Neuron (in vitro differentiated cells): ENCODE measurements at regions not wholly inside any gene's neighbourhood (a gene's known extent, or its start where the extent isn't known, plus 50 kb on each side); places are given as distances from the start of the nearest gene placed in this dataset.

Experiments used
- H2AFZ ChIP-seq: one replicate; pipeline ENCODE4 v1.6.1; 2013; ENCODE audit warnings: low read depth, mild to moderate bottlenecking, inconsistent platforms, low read length, moderate library complexity
- H3K27me3 ChIP-seq: one replicate; pipeline ENCODE4 v1.6.1; 2013; ENCODE audit warnings: low read length; ENCODE audit not compliant: insufficient read depth
- H3K36me3 ChIP-seq: one replicate; pipeline ENCODE4 v1.6.1; 2013; ENCODE audit warnings: low read length; ENCODE audit not compliant: insufficient read depth
- H3K4me1 ChIP-seq: one replicate; pipeline ENCODE4 v1.6.1; 2013; ENCODE audit warnings: low read length; ENCODE audit not compliant: insufficient read depth
- H3K4me3 ChIP-seq: 2 replicates; pipeline ENCODE4 v1.5.1; 2013; ENCODE audit warnings: mild to moderate bottlenecking, low read length, moderate library complexity
- H3K9me3 ChIP-seq: one replicate; pipeline ENCODE4 v1.6.1; 2013; ENCODE audit warnings: low read length

DNA sequence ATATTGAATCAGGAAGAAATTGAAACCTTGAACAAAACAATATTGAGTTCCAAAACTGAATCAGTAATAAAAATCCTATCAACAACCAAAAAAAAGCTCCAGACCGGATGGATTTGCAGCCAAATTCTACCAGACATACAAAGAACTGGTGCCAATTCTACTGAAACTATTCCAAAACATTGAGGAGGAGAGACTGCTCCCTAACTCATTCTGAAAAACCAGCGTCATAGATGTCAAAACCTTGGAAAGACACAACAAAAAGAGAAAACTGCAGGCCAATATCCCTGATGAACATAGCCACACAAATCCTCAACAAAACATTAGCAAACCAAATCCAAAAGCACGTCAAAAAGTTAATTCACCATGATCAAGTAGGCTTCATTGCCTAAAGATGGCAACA, 353.8 kb downstream of the TMEM135 start:
- no peaks in the 10 kb centered on the region for H3K9me3 ChIP-seq
- no peaks in the 10 kb centered on the region for H3K27me3 ChIP-seq
- no peaks in the 10 kb centered on the region for H3K36me3 ChIP-seq
- H3K4me3 ChIP-seq = no peak overlapping the region
- H2AFZ ChIP-seq = no peak overlapping the region
- no peaks in the 10 kb centered on the region for H3K4me1 ChIP-seq

GRCh38 chr11:87384078-87384729, 346.5 kb downstream of the TMEM135 start:
- Histone ChIP-seq H3K4me1 (no peaks in the 10 kb centered on the region), H2AFZ (no peak overlapping the region), H3K4me3 (no peak overlapping the region)

GRCh38 chr11:87374038-87374807, 336.5 kb downstream of the TMEM135 start:
- Histone ChIP-seq H3K36me3 (no peaks in the 10 kb centered on the region), H3K4me1 (no peaks in the 10 kb centered on the region), H3K4me3 (no peak overlapping the region), H3K9me3 (no peaks in the 10 kb centered on the region), H2AFZ (no peak overlapping the region), H3K27me3 (no peaks in the 10 kb centered on the region)

More at GRCh38 chr11:87384078-87384729, 346.5 kb downstream of the TMEM135 start:
- Histone ChIP-seq H3K27me3 (no peaks in the 10 kb centered on the region), H3K36me3 (no peaks in the 10 kb centered on the region), H3K9me3 (no peaks in the 10 kb centered on the region)
